IPS-NIHi7 (cell line): ENCODE measurements at regions not wholly inside any gene's neighbourhood (a gene's known extent, or its start where the extent isn't known, plus 50 kb on each side); places are given as distances from the start of the nearest gene placed in this dataset.

Experiments
- DNase-seq: peaks from one replicate; pipeline ENCODE4 v3.0.0; 2012; ENCODE audit warnings: mixed read lengths; ENCODE audit errors: extremely low spot score

DNA sequence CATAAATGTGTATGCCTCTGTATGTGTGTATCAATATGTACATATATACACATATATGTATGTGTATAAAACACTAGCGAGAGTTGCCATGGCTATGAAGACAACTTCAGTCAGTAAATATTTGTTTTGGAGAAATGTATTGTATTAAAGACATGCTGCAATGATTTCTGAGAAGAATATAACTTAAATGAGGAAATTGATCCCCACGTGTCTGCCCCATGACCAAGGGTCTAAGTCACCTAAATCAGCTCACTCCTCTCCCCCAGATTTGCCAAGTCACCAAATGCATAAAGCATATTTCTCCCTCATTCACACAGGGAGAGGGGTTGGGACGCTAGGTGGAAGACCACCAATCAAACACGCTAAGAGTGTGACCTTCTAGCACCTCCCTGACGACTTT is 58.3 kb upstream of the LYST start:
- DNase-seq, result no peak

DNA sequence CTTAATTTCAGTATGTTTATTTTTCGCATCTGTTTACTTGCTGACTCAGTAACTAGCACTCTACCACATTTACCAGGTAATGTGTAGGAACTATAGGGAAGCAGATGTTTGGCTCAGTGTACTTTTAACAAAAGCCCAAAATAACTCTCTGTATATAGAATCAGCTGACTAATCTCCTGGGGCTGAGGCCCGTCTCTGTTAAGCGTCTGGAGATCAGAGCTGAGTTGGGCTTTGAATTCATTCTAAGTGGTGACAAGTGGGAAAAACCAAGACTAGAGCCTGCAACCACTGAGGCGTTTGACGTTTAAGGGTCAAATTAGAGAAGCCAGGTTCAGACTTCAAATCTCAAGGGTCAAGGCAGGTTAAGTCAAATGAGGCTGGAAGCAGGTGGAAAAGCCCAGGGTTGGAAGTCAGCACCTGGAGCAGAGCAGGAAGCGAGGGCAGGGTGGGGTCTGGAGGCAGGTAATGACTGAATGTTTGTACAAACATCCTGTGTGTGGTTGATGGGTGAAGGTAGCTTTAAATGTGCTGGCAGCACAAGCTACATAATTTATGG is 56.8 kb upstream of the LYST start:
- DNase-seq, result no peak

GRCh38 chr1:235920596-235921375 is 54.1 kb upstream of the LYST start:
- no peak for DNase-seq

- peak; percentile 61 for DNase-seq
Observed at GRCh38 chr1:235919833-235920441, 53.2 kb upstream of the LYST start.

DNA sequence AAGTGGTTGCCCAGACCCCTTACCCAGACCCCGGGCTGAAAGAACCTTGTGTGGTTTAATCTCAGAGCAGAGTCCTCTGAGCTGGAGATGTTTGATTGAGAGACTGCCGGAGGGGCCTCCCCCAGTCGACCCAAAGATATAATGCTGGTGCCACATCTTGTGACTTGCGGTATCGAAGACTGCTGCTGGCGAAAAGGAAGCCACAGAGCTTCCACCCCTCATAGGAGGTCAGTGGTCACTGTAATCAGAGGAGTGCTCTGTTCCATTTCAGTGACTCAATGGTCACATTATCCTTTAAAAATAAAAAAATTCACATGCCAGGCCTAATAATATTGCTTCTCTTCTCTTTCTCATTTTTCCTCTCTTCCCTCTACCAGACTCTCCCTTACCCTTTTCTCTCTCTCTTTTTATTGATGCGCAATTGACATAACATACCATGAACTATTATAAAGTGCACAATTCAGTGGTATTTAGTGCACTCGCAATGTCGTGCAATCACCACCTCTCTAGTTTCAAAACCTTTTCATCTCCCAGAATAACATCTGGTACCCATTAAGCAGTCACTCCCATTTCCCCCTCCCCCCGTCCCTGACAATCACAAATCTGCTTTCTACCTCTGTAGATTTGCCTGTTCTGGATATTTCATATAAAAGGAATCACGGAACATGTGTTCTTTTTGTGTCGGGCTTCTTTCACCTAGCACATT is 52.6 kb upstream of the LYST start:
- DNase-seq, result no peak

DNA sequence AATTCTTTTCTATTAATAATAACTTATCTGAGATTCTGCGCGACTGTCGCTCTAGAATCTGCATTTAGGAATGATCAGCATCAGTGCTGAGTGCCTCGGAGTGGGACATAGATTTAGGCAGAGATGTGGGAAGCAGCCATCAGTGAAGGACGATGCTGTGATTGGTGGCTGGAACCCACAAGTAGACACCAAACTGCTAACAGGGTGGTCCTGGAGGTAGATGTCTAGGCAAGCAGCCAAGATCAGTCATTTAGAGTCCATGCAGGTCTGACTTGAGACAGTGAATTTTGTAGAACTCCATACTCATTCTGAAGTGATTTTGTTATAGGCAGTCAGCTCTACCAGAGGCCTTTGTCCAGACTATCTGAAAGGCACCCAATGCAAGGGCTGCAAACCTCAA is 51.8 kb upstream of the LYST start:
- no peak for DNase-seq

GRCh38 chr1:235918032-235918431 is 51.3 kb upstream of the LYST start:
- no peak for DNase-seq

GRCh38 chr1:235917267-235917811 is 50.6 kb upstream of the LYST start:
- no peak for DNase-seq
